ENCODE measurements at regions not wholly inside any gene's neighbourhood (a gene's known extent, or its start where the extent isn't known, plus 50 kb on each side); places are given as distances from the start of the nearest gene placed in this dataset.

- TF ChIP-seq TCF12 (IDR thresholded peaks at IDR 0.05; ENCODE audit: low read depth) (no peak), EGR1 (IDR thresholded peaks at IDR 0.05) (no peak), TAF1 (IDR thresholded peaks at IDR 0.05; ENCODE audit: low read depth) (no peak), ZBTB7A (IDR thresholded peaks at IDR 0.05; ENCODE audit: low read depth) (no peak), RAD21 (IDR thresholded peaks at IDR 0.05; ENCODE audit: low read depth) (no peak), FOXM1 (IDR thresholded peaks at IDR 0.05; ENCODE audit: borderline replicate concordance, low read depth) (no peak), CREB1 (IDR thresholded peaks at IDR 0.05; ENCODE audit: low read depth) (no peak), NFIC (IDR thresholded peaks at IDR 0.05) (no peak), MAX (IDR thresholded peaks at IDR 0.05) (no peak), TEAD4 (IDR thresholded peaks at IDR 0.05) (no peak), USF1 (IDR thresholded peaks at IDR 0.05) (no peak), CEBPB (IDR thresholded peaks at IDR 0.05) (no peak), EP300 (IDR thresholded peaks at IDR 0.05; ENCODE audit: borderline replicate concordance) (no peak), YY1 (IDR thresholded peaks at IDR 0.05; ENCODE audit: low read depth) (no peak)
- TF ChIP-seq, protein P1, sequence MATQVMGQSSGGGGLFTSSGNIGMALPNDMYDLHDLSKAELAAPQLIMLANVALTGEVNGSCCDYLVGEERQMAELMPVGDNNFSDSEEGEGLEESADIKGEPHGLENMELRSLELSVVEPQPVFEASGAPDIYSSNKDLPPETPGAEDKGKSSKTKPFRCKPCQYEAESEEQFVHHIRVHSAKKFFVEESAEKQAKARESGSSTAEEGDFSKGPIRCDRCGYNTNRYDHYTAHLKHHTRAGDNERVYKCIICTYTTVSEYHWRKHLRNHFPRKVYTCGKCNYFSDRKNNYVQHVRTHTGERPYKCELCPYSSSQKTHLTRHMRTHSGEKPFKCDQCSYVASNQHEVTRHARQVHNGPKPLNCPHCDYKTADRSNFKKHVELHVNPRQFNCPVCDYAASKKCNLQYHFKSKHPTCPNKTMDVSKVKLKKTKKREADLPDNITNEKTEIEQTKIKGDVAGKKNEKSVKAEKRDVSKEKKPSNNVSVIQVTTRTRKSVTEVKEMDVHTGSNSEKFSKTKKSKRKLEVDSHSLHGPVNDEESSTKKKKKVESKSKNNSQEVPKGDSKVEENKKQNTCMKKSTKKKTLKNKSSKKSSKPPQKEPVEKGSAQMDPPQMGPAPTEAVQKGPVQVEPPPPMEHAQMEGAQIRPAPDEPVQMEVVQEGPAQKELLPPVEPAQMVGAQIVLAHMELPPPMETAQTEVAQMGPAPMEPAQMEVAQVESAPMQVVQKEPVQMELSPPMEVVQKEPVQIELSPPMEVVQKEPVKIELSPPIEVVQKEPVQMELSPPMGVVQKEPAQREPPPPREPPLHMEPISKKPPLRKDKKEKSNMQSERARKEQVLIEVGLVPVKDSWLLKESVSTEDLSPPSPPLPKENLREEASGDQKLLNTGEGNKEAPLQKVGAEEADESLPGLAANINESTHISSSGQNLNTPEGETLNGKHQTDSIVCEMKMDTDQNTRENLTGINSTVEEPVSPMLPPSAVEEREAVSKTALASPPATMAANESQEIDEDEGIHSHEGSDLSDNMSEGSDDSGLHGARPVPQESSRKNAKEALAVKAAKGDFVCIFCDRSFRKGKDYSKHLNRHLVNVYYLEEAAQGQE (IDR thresholded peaks at IDR 0.05; ENCODE audit: low read depth), result no peak
These were observed 176.3 kb upstream of the C1orf174 start for GRCh38 chr1:4076346-4076745.

- TF ChIP-seq CEBPB (IDR thresholded peaks at IDR 0.05), result no peak
- no peak for TF ChIP-seq NFIC (IDR thresholded peaks at IDR 0.05)
- TF ChIP-seq TEAD4 (IDR thresholded peaks at IDR 0.05), result no peak
- no peak for TF ChIP-seq TAF1 (IDR thresholded peaks at IDR 0.05; ENCODE audit: low read depth)
- TF ChIP-seq, protein P1 (IDR thresholded peaks at IDR 0.05; ENCODE audit: low read depth), result no peak
- TF ChIP-seq FOXM1 (IDR thresholded peaks at IDR 0.05; ENCODE audit: borderline replicate concordance, low read depth), result no peak
- no peak for TF ChIP-seq USF1 (IDR thresholded peaks at IDR 0.05)
- TF ChIP-seq EP300 (IDR thresholded peaks at IDR 0.05; ENCODE audit: borderline replicate concordance), result no peak
- no peak for TF ChIP-seq CREB1 (IDR thresholded peaks at IDR 0.05; ENCODE audit: low read depth)
- TF ChIP-seq ZBTB7A (IDR thresholded peaks at IDR 0.05; ENCODE audit: low read depth), result no peak
- TF ChIP-seq MAX (IDR thresholded peaks at IDR 0.05), result no peak
- no peak for TF ChIP-seq TCF12 (IDR thresholded peaks at IDR 0.05; ENCODE audit: low read depth)
- no peak for TF ChIP-seq RAD21 (IDR thresholded peaks at IDR 0.05; ENCODE audit: low read depth)
These were observed 179.7 kb upstream of the C1orf174 start for GRCh38 chr1:4079815-4080214.

- no peak for TF ChIP-seq TCF12 (IDR thresholded peaks at IDR 0.05; ENCODE audit: low read depth)
- no peak for TF ChIP-seq YY1 (IDR thresholded peaks at IDR 0.05; ENCODE audit: low read depth)
- no peak for TF ChIP-seq EP300 (IDR thresholded peaks at IDR 0.05; ENCODE audit: borderline replicate concordance)
- no peak for TF ChIP-seq NFIC (IDR thresholded peaks at IDR 0.05)
- TF ChIP-seq, protein P1 (IDR thresholded peaks at IDR 0.05; ENCODE audit: low read depth), result no peak
- TF ChIP-seq USF1 (IDR thresholded peaks at IDR 0.05), result no peak
- no peak for TF ChIP-seq MAX (IDR thresholded peaks at IDR 0.05)
- no peak for TF ChIP-seq CEBPB (IDR thresholded peaks at IDR 0.05)
- no peak for TF ChIP-seq ZBTB7A (IDR thresholded peaks at IDR 0.05; ENCODE audit: low read depth)
- no peak for TF ChIP-seq CREB1 (IDR thresholded peaks at IDR 0.05; ENCODE audit: low read depth)
- TF ChIP-seq TEAD4 (IDR thresholded peaks at IDR 0.05), result no peak
These were observed 182.0 kb upstream of the C1orf174 start for GRCh38 chr1:4081806-4082711.

Measured in Ishikawa (cell line).